ENCODE measurements at regions not wholly inside any gene's neighbourhood (a gene's known extent, or its start where the extent isn't known, plus 50 kb on each side); places are given as distances from the start of the nearest gene placed in this dataset.

DNA sequence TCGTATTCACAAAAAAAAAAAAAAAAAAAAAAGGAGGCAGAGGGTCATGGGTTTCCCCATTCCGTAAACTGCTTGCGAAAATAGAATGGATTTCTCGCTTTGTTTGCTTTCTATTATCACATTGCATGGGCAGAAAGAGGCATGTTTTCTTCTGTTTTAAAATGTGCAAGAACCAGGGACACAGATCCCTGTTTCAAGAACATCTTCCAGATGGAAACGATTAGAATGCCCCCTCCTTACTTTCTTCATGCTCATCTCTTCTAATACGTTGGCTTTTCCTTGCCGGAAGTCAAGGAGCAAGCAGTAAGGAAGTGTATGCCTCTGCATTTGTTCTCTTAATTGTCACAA is 51.0 kb upstream of the ZNF516 start:
- DNase-seq (ENCODE audit: low read depth): peak; percentile 87

DNA sequence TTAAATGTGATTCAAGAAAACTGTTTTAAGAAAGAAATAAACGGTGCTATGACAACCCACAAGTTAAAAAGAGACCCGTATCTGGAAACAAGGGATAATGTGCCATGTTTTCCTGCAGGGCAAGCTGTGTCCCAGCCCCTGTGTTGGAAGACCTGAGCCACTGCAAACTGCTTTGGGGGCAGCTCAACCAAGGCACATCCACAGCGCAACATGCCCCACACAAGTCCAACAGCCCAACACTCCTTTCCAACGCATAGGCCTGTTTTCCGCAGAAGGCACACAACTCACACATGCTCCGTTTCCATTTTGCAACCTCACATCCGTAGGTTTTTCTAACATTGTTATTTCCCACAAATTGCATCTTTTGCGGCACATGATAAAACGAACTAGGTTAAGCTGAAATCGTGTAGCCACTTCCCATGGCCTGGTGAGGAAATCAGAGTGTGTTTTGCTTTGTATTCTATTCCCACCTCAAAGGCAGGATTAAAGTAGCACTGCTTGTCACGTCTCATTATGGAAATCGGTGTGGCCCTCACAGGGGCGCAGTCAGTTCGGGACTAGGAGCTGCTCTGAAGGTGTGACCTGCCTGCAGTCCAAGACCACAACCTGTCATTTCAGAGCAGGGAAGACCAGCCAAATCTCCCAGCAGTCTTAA is 50.5 kb upstream of the ZNF516 start:
- no peak for DNase-seq (ENCODE audit: low read depth)

DNA sequence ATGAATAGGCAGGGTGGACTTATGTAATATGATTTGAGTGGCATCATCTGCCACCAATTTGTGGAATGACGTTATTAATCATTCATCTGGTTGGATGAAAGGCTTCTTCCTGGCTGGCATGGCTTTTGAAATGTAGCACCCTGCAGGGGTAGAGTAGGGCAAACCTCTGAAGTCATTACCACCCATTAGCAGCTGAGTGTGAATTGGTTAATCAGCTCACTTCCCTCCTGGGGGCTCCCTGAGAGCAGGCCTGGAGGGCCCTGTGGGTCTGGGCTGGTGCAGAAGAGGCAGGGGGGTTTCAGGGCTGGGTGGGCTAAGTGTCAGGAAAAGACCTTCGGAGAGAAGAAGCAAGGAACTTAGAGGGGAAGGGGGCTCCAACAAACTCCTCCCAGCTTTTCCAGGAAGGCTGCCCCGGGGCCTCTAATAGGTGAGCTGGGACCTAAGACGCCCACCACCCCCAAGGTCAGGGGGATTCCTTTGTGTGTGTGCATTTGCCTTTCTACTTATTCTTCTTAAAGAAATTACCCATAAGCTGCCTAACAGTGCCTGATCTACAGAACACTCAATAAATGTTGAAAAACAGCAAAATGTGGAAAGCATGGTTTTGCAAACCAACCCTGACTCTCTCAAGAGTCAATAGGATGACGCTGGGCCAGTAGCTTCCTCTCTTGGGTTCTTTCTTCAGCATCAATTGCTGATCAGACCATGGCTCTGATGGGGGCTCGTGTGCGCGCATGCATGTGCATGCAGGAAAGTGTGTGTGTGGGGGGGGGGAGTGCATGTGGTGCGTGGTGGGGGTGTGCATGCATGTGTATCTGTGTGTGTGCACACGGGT is 49.7 kb upstream of the ZNF516 start:
- DNase-seq (ENCODE audit: low read depth): no peak
